ENCODE measurements at regions not wholly inside any gene's neighbourhood (a gene's known extent, or its start where the extent isn't known, plus 50 kb on each side); places are given as distances from the start of the nearest gene placed in this dataset.

GRCh38 chr16:9567666-9568065, 476.2 kb downstream of the HAPSTR1 start:
- TF ChIP-seq ZNF184 (tag by site-specific recombination; IDR thresholded peaks at IDR 0.05) (no peak), CTCF (tag by site-specific recombination; IDR thresholded peaks at IDR 0.05) (no peak), REST (tag by site-specific recombination; IDR thresholded peaks at IDR 0.05) (no peak), TCF7L2 (IDR thresholded peaks at IDR 0.05; ENCODE audit: borderline replicate concordance, low read depth, low read length) (no peak), ZNF561 (tag by site-specific recombination; IDR thresholded peaks at IDR 0.05; ENCODE audit: borderline replicate concordance) (no peak), SP2 (tag by site-specific recombination; IDR thresholded peaks at IDR 0.05) (no peak), ZNF362 (tag by site-specific recombination; IDR thresholded peaks at IDR 0.05) (no peak), ZBTB48 (tag by site-specific recombination; IDR thresholded peaks at IDR 0.05) (no peak), ZBTB49 (tag by site-specific recombination; IDR thresholded peaks at IDR 0.05; ENCODE audit: low read depth) (no peak), ZBTB10 (tag by site-specific recombination; IDR thresholded peaks at IDR 0.05) (no peak), ZFP41 (tag by site-specific recombination; IDR thresholded peaks at IDR 0.05; ENCODE audit: borderline replicate concordance) (no peak), ZNF175 (tag by site-specific recombination; IDR thresholded peaks at IDR 0.05) (no peak)
